NCI-H187 (cell line): ENCODE measurements at regions not wholly inside any gene's neighbourhood (a gene's known extent, or its start where the extent isn't known, plus 50 kb on each side); places are given as distances from the start of the nearest gene placed in this dataset.
A peak's percentile ranks its signal among the peaks of the same experiment; 100 is the strongest.

Experiments used
- DNase-seq, 2 experiments: peaks; one replicate each; lab custom pipeline; 2025; lab: John Stamatoyannopoulos, UW

DNA sequence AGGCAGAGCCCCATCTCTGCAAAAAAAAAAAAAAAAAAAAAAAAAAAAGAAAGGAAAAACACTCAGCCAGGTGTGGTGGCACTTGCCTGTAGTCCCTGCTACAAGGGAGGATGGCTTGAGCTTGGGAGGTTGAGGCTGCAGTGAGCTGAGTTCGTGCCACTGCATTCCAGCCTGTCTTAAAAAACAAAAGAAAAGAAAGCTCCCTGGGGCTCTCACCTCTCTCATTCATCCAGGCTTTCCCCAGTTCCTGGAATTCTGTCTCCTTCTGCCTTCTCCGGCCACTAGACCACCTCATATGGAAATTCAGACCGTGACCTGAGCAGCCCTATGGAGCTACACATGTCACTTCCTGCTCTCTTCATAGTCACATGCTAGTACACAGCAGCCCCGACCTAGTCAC is 101.1 kb upstream of the TAB2 start:
- DNase-seq = no peak

DNA sequence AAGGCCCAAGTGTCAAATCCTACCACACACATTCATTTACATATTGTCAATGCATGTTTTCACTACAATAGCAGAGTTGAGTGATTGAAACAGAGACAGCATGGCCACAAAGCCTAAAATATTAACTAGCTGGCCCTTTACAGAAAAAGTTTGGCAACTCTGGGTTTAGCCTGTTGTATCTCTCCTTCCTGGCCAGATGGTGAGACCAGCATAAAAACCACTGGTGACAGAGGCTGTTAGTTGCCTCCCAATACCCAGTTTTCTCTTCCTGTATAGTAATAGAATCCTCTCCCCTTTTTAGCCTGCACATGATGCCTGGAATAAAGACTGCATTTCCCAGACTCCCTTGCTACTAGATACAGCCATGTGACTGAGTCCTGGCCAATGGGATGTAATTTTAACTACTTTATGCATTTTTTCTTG is 100.0 kb upstream of the TAB2 start:
- DNase-seq = no peak

GRCh38 chr6:149218471-149218870 is 99.0 kb upstream of the TAB2 start:
- no peak for DNase-seq

GRCh38 chr6:149218915-149219314 is 98.6 kb upstream of the TAB2 start:
- DNase-seq = no peak

DNA sequence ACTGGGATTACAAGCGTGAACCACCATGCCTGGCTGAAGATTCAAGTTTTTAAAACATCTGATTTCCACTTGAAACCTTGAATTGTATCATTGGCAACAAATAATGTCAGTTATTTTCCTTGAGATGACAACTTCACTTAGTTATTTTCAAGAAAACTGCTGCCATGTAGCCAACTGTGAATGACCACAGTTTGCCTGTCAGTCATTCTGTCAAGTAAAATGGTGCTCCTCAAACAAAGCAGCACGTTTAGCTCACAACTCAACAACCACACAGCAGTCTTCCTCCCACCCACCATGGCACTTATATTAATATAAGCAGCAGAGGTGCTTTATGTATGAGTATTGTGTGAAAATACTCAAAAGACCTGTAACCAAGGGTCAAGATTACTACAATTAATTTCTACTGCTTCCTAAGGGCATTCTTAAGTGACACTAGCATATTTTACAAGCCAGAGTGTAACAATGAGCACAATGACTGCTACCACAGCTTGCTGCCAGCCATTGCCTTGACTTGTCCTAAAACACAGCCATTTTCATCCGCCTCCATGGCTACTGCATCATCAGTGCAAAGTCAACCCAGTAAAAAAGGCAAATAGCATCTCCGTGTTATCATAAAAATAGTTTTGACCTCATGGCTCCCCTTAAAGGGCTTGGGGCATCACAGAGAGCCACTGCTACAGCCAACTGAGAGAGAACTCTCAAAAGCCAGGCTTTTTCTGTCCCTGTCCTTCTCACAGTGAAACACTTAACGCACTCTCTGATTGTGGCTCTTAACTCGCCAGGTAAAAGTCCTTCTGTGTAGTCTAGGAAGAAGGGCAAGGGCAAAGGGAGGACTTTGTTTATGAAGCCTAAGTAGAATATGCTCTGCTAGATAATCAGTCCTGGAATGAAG is 96.4 kb upstream of the TAB2 start:
- DNase-seq = no peak

DNA sequence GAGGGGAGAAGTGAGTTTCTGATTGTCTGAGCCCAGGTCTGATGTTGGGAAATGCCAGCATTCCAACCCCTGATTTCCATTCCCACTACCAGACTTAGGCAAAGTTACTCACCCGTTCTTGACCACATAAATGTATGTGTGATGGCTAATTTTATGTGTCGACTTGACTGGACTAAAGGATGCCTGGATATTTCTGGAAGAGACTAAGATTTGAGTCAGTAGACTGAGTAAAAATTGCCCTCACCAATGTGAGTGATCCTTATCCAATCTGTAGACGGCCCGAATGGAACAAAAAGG is 95.8 kb upstream of the TAB2 start:
- DNase-seq = no peak

GRCh38 chr6:149223120-149223903 is 94.2 kb upstream of the TAB2 start:
- DNase-seq = no peak

- DNase-seq = no peak
These were observed 93.6 kb upstream of the TAB2 start for GRCh38 chr6:149223904-149224351.

DNA sequence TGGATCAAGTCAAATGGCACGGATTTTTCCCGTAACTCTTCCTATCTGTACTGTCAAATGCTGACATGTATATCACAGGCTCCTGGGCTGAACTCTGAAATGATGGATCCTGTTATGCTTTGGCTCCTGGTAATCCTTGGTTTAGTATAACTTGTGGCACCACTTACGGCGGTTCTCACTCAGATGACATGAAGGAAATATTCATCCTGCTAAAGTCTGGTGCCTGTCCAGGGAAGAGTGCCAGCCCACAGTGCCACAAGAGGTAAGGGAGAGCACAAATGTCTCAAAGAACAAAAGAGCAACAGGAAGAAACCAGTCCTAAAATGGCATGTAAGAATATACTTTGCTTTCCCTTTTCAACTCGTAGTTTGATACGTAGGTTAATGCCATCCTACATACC is 93.1 kb upstream of the TAB2 start:
- no peak for DNase-seq

DNA sequence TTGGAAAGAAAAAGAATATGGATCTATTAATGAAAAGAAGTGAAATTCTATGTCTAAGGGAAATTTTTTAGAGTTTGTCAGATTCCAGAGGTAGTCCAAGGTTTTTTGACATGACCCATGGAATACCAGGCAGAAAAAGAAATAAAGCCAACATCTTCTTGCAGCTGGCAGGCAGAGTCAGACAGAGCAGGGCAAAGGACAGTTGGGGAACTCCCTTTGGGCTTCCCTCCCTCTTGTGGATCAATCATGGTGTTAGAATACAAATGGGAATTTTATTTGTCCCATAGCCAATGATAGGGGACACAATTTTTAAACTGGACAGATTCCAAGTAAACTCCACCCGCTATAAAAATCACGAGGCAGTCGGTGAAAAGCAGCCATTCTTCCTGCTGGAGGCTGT is 92.1 kb upstream of the TAB2 start:
- no peak for DNase-seq

GRCh38 chr6:149225946-149226345 is 91.6 kb upstream of the TAB2 start:
- DNase-seq = no peak

DNA sequence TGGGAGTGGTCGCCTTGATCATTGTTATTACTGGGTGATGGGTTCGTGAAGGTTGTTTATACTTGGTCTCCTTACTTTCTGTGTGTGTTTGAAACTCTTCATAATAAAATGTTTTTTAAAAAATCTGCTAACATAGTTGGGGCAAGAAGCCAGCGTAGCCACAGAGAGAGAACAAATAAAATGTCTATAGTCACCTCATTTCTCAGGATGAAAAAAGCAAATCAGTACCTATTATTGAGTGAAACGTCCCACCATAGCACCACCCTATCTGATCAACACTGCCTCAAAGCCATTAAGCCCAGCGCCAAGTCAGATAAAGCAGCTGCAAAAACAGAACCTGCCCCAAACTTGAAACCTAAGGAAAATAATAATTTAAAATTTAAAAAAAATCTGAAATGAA is 89.7 kb upstream of the TAB2 start:
- no peak for DNase-seq

DNA sequence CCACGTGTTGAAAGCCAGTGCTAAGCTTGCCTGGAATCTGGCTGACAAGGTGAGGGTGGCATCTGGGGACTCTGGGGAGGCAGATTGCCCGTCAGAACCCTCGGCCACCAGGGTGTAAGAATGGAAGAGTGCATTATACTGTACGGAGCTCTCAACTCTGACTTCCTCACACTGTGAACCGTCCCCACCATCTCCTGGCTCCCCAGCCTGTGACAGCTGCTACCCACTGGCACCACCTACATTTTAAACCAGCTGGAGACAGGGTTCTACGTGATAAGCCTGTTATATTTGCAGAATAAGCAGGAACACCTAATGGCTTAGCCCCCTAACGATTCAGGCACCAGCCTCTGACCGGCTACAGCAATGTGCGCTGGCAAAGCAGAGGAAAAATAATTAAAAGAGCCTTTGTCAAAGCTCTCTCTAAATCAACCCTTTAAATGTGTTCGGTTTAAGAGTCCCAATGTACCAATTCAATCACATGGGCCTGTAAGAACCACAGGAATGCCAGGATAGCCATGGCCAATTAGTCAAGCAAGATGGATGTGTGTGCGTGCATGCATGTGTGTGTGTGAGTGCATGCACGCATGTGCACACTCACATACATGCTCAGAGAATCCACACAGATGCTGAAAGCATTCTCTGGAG is 89.1 kb upstream of the TAB2 start:
- no peak for DNase-seq

DNA sequence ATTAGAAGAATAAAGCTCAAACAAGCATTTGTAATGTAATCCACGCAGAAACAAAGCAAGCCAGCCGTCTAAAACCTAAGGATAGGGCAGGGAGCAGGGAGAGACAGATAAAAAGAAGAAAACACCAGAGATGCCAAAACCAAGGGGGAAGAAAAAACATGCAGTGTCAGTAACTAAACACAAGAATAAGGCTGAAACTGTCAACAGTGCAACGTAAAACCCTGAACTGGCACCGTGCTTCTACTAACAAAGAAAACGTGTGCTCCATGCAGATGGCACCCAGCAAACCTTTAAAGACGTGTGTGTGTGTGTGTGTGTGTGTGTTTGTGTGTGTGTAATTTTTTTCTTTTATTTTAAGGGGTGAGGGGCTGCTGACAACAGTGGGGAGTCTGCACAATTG is 88.4 kb upstream of the TAB2 start:
- DNase-seq = no peak

- no peak for DNase-seq
These were observed 86.6 kb upstream of the TAB2 start for GRCh38 chr6:149230712-149231460.

DNA sequence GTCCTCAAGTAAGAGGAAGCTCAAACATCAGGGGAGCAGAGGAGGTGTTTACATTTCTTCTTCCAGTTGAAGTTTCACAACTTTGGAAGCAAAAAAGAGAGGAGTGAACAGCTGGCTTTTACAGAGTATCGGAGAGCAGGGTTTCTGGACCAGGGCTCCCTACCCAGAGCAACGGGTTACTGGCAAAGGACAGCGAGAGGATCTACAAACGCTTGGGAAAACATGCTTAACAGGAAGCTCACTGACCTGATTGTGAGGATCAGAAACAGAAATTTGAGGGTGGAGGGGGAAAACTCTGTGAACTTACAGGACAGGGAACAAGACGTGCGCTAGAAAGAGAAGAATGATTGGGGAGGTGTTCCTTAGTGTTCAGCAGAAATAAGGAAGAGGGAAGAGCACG is 85.7 kb upstream of the TAB2 start:
- DNase-seq = no peak

GRCh38 chr6:149233056-149233715 is 84.3 kb upstream of the TAB2 start:
- no peak for DNase-seq

GRCh38 chr6:149234051-149234962 is 83.2 kb upstream of the TAB2 start:
- no peak for DNase-seq

DNA sequence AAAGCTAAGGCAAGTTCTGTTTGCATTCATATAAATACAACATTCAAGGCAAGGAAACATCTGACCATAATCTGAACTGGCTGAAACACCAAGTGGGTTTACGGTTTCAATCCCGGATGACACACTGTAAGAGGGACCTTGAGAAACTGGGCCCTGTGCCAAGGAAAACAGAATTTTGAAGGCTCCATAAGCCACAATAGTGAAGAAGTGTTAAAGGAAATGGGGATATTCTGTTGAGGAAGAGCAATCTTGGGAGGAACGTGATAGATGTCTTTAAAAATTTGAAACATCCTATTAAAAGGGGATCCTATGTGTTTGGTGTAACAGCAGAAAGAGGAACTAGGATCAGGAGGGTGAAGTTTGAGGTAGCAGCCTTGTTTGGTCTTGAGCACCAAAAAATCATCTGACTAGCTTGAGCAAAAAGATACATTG is 82.4 kb upstream of the TAB2 start:
- DNase-seq = peak; percentile 16 to 37

GRCh38 chr6:149236589-149236988 is 80.9 kb upstream of the TAB2 start:
- no peak for DNase-seq

DNA sequence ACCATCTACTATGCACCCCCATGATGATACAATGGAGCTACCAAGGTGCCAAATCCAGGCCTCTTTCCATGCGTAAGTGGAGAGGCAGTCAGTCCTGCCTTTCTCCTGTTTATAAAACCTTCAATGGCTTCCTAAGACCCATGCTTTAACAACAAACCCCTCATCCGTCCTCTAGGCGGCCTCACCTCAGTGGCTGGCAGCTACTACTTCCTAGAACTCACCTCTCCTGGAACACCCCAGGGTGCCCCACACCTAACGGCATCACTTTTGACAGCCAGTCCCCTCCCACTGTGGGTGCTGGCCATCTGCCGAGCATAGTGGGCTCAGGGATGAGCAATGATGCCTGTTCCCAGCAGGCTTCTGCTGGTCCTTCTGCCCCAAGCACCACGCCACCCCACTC is 80.0 kb upstream of the TAB2 start:
- DNase-seq = no peak
